Left colon (tissue), 2 donors: ENCODE measurements at regions not wholly inside any gene's neighbourhood (a gene's known extent, or its start where the extent isn't known, plus 50 kb on each side); places are given as distances from the start of the nearest gene placed in this dataset.
"Not testable (repeated sequence)": the region's sequence is repeated elsewhere in the genome, so short reads cannot be mapped to it uniquely, and the experiment has no call there.

Experiments used
- ATAC-seq: fragments of 200-7000 bp; cut with Tn5 transposase; one replicate; pipeline ENCODE4 v1.9.1; 2020; ENCODE audit warnings: mild to moderate bottlenecking, moderate library complexity
- DNase-seq, 2 donors: peaks; one replicate each; pipeline ENCODE4 v3.0.0-alpha.2; 2020
- intact Hi-C, 2 donors: fragments of 100-400 bp; cut with DNase I in 1 of 2; cut with micrococcal nuclease in 1 of 2; formaldehyde crosslinking; loops; one replicate each; pipeline versions ENCODE4 v1.11.2 to v1.14.0; 2022; cut with DNase I, micrococcal nuclease
- donor health status: DM: no; HTN: no; CAD: no.
- donor health status: DM: yes; HTN: yes; CAD: no.

DNA sequence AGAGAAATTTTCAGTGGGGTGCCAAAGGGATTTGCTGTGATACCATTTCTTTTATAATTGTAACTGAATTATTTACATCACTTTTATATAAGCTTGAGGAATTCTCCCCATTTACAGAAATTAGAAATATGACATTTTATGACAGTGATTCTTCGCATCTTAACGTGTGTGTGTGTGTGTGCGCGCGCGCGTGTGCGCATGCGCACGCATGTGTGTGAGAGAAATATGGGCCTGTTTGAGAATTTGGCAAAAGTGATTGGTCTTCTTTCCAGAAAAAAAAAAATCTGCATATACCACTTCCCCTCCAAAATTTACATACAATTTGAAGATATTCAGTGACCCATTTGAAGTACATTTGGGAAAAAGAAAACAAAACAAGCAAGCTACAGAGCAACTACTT is 190.7 kb upstream of the PDE4D start:
- ATAC-seq = no peak
- intact Hi-C loops = no loop called here
- no peak for DNase-seq

DNA sequence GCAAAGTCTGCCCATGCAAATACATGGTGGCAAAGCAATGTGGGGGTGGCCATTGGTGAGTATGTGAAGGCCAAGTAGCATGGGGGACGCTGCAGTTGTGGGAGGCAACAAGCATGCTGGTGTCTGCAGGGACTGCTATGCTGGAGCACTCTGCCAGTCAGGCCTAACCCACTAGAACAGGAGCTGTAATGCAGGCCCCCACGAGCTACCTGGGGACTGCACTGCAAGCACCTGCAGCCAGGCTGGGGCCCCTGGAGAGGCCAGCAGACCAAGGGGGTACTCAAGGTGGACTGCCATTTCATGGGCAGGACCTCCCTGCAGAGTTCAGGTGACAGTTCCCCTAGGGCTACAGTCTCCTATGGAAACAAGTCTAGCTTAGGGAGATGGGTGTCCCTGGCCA is 183.8 kb upstream of the PDE4D start:
- intact Hi-C loops = no loop called here
- ATAC-seq (no peak), DNase-seq (no peak)

DNA sequence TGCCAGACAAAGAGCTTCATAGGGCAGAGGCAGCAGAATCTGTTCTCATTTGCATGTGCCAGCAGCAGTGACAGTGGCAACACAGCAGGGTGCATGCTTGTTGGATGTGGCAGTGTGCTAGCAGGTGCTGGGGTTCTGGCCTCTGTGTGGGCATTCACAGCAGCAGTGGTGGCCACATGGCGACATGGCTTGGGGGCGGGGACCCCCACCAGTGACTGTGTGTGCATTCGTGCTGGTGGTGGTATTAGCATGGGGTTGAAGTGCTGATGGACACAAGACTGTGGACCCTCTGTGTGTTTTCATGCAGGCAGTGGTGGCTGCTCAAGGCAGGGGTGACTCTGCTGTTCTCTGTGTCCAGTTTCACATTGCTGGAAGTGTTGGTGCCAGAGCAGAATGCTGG is 183.2 kb upstream of the PDE4D start:
- ATAC-seq (no peak), DNase-seq (no peak)
- intact Hi-C loops = no loop called here

DNA sequence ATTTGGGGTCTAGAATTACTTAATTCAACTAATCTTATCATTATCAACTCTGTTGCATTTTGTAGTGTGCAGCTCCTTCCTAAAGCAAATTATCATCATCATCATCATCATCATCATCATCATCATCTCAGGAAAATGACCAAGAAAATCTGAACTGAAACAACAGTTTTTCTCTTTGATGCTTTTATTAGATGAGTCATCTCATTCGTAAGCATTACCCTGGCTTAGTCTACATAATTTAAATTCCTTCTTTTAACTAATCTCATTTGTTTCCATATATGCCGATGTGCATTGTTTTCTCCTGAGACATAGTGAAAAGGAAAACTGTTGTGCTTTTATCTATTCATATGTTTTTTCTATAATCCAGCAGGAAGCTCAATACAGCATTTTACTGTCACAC is 173.0 kb upstream of the PDE4D start:
- DNase-seq (no peak), ATAC-seq (no peak)
- intact Hi-C loops = no loop called here

DNA sequence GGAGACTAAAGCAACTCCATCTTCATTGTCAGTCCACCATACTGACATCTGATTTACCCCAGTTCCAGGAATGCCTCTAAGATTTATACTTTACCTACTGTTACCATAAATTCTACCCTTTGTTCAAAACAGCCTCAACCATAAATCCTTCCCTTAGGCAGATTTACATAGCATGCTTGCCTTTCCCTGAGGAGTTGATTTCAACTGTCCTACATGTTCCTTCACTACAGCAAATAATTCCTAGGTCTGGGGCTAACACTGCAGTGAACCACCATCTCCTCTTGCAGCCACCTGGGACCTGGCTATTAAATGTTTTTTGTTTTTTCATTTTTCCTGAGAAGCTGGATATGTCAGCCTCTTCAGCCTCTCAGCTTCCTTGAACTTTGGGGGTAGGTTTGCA is 166.9 kb upstream of the PDE4D start:
- no peak for DNase-seq
- intact Hi-C loops = no loop called here
- ATAC-seq = no peak

DNA sequence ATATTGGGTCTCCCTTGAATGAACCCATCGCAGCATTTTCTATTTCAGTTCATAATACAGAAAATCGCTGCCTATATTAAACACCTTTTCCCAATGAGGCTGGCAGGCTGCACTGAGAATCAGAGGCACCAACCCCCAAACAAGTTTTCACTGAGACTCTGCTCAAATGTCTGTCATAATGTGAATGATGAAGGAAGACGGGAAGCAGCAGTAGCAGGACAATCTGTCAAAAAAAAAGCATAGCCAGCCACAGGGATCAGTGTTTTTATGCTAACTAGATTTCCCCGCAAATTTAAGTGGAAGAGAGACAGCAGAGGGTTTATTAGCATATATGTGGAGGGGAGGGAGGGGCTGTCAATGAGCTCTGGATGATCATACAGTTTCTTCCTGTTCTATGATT is 162.7 kb upstream of the PDE4D start:
- ATAC-seq (no peak), DNase-seq (no peak)
- intact Hi-C loops = no loop called here

DNA sequence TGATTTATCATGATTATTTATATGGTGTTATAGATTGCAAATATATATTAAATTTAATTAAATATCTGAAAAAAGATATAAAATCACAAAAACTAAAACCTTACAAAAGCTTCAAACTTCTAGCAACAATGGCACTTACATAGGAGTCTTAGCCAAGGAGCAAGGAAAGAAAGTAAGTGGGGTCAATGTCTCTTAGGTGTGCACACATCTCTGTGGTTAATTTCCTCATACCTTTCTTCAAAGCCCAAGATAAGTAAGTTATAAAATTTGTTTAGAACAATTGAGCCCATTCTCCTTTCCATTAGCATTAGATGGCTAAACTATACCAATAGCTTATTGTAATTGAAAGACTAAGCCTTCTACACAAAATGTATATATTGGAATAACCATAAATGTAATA is 161.6 kb upstream of the PDE4D start:
- DNase-seq (no peak), ATAC-seq (peak; percentile 59)
- intact Hi-C loops = no loop called here

DNA sequence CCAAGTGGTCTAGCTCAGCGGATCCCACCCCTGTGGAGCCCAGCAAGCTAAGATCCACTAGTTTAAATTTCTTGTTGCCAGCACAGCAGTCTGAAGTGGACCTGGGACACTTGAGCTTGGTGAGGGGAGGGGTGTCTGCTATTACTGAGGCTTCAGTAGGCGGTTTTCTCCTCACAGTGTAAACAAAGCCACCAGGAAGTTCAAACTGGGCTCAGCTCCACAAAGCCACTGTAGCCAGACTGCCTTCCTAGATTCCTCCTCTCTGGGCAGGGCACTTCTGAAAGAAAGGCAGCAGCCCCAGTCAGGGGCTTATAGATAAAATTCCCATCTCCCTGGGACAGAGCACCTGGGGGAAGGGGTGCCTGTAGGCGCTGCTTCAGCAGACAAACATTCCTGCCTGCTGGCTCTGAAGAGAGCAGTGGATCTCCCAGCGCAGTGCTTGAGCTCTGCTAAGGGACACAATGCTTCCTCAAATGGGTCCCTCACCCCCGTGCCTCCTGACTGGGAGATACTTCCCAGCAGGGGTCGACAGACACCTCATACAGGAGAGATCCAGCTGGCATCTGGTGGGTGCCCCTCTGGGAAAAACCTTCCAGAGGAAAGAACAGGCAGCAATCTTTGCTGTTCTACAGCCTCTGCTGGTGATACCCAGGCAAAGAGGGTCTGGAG is 148.6 kb upstream of the PDE4D start:
- DNase-seq (peak in 1 of 2 donors; percentile 2), ATAC-seq (peak; percentile 40)
- intact Hi-C loops = not testable (repeated sequence)

DNA sequence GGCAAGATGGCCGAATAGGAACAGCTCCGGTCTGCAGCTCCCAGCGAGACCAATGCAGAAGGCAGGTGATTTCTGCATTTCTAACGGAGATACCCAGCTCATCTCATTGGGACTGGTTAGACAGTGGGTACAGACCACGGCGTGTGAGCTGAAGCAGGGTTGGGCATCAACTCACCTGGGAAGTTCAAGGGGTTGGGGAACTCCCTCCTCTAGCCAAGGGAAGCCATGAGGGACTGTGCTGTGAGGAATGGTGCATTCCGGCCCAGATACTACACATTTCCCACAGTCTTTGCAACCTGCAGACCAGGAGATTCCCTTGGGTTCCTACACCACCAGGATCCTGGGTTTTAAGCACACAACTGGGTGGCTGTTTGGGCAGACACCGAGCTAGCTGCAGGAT is 148.0 kb upstream of the PDE4D start:
- DNase-seq, intact Hi-C loops, ATAC-seq: not testable (repeated sequence)

DNA sequence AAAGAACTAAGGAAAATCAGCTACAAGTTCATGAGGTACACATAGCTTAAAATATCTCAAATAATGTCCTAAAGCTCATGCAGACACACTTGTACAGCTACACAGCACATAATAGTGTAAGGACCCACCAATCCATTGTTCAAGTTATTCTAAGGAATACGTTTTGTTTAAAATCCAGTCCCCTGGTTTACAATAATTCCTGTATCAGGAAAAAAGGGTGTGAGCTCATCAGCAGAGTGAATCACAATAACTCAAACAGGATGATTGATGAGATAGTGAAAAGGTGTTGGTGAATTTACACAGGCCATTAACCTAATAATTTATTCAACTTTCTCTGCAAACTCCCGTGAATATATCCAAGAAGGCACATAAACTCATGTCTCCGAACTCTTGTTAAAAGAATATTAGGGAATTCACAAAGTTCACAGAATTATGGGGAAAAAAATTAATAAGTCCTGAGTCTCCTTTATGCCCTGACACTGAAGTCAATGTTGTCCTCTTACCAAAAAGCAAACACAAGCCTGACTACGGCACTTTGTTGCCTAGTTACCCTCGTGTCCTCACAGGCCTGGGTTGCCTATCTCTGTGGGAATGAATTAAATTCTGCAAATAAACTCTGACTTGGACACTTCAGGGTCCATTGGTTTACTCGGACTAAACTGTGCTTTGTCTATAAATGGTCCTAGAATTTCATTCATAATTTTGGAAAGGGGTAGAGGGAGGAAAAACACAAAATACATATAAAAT is 142.8 kb upstream of the PDE4D start:
- ATAC-seq (no peak), DNase-seq (no peak)
- intact Hi-C loops = no loop called here

DNA sequence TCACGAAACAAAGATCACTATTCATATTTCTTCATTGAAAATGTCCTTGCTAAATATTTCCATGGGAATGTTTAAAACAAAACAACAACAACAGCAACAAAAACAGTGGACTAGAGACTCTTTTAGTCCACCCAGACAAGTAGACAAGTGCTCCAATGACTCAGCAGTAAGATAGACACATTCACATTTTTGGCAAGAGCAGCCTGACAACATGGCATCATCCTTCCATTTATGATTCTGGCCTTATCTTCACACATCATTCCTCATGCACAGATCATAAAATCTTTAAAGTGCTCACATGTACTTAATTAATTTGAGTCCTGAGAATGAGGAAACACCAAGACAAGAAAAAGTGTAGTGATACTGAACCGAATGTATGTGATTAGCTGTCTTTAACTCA is 132.6 kb upstream of the PDE4D start:
- intact Hi-C loops = no loop called here
- no peak for ATAC-seq
- no peak for DNase-seq

DNA sequence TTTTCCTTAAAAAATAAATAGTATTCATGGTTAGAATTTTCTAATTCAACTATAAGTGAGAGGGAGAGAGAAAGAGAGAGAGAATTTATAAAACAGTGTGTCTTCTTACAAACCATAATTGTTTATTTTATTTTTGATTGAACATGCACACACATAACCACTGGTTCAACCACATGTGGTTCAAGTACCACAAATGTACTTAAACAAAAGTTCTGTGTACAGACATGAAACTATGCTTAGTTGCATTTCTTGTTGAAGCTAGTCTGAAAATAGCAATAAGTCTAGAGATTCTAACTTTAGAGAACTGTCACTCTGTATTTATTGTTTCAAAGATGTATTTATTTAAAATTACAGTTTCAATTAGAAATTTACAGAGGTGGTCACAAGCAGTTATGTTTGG is 130.6 kb upstream of the PDE4D start:
- DNase-seq = no peak
- intact Hi-C loops = no loop called here
- no peak for ATAC-seq

DNA sequence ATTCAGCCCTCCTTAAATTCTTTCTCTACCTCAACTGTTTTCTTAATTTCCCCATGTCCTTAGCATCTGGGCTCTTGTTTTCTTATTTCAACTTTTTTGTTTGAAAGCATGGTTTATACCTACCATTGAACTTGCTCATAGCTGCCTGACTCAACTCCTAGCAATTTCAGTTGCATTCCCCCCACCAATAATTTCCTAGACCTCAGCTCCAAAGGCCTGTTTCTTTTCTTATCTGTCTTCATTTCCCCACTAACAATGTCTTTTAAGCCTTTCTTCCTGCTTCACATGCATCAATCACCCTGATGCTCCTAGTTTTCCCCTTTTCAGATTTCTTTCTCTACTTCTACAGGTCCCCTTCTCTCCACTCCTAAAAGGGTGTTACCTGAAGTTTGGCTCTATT is 129.7 kb upstream of the PDE4D start:
- intact Hi-C loops = no loop called here
- DNase-seq (no peak), ATAC-seq (no peak)

DNA sequence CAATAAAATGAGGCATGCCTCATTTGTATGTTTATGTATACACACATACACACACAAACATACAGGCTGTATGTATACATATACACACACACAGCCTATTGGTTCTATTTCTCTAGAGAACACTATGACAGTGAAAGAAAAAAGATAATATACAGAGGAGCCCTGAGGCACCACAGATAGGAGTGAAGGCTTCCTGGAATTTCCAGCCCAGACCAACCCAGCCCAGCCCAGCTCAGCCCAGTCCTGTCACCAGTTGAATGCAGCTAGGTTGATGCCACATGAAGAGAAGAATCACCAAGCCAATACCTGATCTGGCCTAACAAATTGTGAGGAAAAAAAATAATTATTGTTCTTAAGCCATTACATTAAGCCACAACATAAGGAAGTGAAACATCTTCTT is 126.9 kb upstream of the PDE4D start:
- ATAC-seq (no peak), DNase-seq (no peak)
- intact Hi-C loops = no loop called here

DNA sequence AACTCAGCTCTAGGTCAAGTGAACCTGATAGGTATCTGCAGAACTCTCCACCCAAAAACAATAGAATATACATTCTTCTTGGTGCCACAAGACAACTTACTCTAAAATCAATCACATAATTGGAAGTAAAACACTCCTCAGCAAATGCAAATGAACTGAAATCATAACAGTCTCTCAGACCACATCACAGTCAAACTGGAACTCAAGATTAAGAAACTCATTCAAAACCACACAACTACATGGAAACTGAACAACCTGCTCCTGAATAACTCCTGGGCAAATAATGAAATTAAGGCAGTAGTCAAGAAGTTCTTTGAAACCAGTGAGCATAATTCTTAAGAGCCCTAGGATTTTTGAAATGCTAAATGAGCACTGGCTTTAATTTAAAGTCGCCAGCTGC is 125.4 kb upstream of the PDE4D start:
- intact Hi-C loops, DNase-seq, ATAC-seq: not testable (repeated sequence)

DNA sequence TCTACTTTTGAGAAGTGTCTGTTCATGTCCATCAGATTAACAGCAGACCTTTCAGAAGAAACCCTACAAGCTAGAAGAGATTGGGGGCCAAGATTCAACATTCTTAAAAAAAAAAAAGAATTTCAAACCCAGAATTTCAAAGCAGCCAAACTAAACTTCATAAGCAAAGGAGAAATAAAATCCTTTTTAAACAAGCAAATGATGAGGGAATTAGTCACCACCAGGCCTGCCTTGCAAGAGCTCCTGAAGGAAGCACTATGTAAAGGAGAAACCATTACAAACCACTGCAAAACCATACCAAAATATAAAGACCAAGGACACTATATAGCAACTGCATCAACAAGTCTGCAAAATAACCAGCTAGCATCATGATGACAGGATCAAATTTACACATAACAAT is 124.6 kb upstream of the PDE4D start:
- intact Hi-C loops = no loop called here
- ATAC-seq = no peak
- no peak for DNase-seq

DNA sequence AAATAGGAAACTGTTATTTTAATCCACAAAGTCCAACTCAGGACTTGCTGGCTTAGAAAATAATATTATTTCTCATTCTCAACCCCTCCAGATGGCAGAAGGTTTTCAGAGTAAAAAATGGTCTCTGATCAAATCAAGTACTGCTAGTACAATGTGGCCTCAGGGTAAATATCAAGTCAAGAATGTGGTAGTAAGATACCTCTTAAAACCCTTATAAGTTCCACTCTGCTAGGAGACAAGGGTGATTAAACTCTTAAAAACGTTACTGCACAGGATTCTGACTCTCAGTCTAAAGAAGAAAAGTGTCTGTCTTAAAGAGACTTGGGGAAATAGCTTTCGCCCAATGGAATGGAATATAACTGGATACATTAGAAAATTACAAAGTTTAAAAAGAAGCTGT is 120.8 kb upstream of the PDE4D start:
- ATAC-seq (no peak), DNase-seq (no peak)
- intact Hi-C loops = no loop called here

DNA sequence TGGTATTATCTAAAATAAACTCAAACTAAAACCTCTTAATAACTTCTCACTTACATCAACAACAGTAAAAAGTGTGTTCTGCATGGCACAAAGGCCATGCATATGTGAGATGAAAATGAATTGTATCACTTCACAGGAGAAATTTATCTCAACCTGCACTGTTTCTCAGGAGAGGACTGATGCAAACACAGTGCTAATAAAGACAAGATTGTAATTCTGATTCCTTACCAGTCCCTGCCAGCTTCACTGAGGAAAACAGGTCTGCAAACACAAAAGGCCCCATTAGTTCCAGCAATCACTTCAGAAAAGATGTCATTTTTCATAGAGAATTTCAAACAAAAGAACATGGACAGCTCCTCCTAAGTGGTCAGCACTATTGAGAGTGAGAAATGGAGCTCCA is 117.3 kb upstream of the PDE4D start:
- ATAC-seq (no peak), DNase-seq (no peak)
- intact Hi-C loops = no loop called here

DNA sequence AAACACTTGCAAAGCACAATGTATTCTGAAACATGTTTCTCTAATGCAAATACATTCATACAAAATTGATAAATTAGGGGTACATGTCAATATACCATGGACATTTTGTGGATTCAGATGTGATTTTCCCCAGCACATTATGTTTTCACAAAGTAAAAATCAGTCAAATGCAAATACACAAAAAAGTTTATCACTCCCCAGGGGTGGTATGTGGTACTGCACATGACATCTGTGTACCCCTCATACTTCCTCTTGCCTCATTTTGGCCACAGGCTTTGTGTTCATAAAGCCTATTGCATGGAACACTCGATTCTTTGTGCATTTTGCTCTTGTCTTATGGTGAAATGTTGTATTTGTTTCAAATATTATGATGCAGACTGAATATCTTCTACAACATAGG is 116.8 kb upstream of the PDE4D start:
- intact Hi-C loops = no loop called here
- ATAC-seq (no peak), DNase-seq (no peak)

DNA sequence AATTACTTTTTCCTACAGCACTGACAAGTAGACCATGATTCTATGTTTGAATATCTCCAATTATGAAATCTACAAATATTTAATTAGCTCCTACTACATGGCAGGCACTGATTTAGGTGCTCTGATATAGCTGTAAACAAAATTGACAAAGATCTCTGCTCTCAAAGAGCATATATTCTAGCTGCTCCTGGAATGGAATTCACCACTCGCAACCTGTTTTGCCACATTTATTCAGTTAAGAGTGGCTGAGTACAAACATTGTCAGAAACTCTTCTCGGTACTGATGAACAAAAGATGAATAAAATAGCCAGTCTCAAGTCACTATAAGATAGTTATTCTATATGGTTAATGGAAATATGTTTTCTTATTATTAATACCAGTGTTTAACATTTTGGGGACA is 114.2 kb upstream of the PDE4D start:
- DNase-seq = no peak
- intact Hi-C loops = no loop called here
- no peak for ATAC-seq

DNA sequence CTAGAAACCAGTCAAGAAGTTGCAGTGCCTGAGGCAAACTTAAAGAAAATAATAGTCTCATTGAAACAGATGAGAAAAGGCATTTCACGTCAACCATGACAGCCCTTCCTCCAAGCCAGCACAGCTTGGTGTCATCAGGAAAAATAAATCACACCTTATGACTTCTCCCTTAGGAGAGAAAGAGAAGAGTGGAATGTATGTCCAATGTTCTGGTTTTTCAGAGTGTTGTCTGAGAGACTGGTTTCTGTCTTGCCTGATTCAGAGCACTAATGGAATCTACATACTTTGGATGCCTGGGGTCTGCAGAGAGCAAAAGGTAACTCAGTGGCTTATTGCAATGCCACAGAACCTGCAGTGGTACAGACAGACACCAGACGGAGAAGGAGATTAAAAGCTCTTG is 105.5 kb upstream of the PDE4D start:
- DNase-seq (no peak), ATAC-seq (no peak)
- intact Hi-C loops = no loop called here
